ENCODE measurements at regions not wholly inside any gene's neighbourhood (a gene's known extent, or its start where the extent isn't known, plus 50 kb on each side); places are given as distances from the start of the nearest gene placed in this dataset.

DNA sequence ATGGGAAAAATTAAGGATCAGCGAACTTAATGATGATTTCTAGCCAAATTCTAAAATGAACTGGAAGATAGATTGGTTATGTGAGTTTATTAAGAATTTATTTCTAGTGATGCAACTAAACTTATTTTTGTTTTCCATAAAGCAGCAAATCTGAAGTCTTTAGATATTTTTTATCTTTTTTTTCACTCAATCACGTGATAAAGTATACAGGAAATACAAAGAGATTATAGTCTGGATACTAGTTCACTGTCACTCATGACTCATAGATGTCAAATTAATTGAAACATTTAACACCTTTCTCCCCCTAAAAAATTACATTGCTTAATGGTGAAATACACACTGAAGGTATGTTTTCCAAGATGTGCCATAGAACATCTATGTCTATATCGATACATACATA, 416.9 kb downstream of the TUSC7 start:
- TF ChIP-seq, protein P1, sequence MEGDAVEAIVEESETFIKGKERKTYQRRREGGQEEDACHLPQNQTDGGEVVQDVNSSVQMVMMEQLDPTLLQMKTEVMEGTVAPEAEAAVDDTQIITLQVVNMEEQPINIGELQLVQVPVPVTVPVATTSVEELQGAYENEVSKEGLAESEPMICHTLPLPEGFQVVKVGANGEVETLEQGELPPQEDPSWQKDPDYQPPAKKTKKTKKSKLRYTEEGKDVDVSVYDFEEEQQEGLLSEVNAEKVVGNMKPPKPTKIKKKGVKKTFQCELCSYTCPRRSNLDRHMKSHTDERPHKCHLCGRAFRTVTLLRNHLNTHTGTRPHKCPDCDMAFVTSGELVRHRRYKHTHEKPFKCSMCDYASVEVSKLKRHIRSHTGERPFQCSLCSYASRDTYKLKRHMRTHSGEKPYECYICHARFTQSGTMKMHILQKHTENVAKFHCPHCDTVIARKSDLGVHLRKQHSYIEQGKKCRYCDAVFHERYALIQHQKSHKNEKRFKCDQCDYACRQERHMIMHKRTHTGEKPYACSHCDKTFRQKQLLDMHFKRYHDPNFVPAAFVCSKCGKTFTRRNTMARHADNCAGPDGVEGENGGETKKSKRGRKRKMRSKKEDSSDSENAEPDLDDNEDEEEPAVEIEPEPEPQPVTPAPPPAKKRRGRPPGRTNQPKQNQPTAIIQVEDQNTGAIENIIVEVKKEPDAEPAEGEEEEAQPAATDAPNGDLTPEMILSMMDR (IDR thresholded peaks at IDR 0.05), result no peak
- TF ChIP-seq EP300 (IDR thresholded peaks at IDR 0.05) (no peak), POLR2A (IDR thresholded peaks at IDR 0.05) (no peak), POLR2AphosphoS5 (IDR thresholded peaks at IDR 0.05) (no peak)
